ENCODE measurements at regions not wholly inside any gene's neighbourhood (a gene's known extent, or its start where the extent isn't known, plus 50 kb on each side); places are given as distances from the start of the nearest gene placed in this dataset.

DNA sequence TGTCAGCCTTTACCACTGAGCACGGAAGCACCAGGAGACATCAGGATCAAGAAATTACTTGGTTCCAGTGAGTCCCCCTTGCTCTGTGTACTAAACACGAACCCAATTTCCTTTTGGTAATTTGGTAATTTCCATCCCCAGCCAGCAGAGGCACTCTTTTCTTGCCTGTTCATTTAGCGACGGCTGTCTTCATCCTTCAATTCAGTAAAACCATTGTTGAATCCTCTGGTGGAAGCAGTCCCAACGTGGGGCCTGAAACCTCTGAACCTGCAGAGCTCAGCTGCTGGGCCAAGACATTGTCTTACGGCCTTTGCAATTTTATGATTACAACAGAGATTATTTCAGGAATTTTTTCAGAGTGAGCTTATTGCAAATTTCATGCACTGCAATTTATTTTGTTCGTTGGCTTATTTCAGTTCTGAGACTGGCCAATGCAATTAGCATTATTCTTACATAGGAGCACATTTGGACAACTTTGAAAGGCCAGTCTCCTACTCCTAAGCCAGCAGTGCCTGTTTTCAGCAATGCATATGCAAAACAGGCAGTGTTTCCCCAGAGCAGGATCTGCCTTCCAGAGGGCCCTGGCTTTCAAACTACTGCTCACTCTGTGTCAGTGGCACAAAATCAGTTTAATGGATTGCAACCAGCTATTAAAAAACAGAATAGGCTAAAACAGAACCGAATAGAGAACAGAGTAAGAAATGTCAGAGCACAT lies 372.9 kb upstream of the TMEM132C start:
- Histone ChIP-seq H3K9me3 (no peaks in the 10 kb centered on the region), H3K27ac (no peak overlapping the region), H3K4me3 (no peak overlapping the region), H3K27me3 (no peaks in the 10 kb centered on the region), H3K4me1 (no peaks in the 10 kb centered on the region), H3K36me3 (no peaks in the 10 kb centered on the region)
- intact Hi-C loops (cut with DNase I; ENCODE audit: low total_unique reads) = no loop called here
- no peak for ATAC-seq
- TF ChIP-seq, protein P1, sequence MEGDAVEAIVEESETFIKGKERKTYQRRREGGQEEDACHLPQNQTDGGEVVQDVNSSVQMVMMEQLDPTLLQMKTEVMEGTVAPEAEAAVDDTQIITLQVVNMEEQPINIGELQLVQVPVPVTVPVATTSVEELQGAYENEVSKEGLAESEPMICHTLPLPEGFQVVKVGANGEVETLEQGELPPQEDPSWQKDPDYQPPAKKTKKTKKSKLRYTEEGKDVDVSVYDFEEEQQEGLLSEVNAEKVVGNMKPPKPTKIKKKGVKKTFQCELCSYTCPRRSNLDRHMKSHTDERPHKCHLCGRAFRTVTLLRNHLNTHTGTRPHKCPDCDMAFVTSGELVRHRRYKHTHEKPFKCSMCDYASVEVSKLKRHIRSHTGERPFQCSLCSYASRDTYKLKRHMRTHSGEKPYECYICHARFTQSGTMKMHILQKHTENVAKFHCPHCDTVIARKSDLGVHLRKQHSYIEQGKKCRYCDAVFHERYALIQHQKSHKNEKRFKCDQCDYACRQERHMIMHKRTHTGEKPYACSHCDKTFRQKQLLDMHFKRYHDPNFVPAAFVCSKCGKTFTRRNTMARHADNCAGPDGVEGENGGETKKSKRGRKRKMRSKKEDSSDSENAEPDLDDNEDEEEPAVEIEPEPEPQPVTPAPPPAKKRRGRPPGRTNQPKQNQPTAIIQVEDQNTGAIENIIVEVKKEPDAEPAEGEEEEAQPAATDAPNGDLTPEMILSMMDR (IDR thresholded peaks at IDR 0.05 in 4 of 5, conservative IDR thresholded peaks at IDR 0.05 in 1 of 5) = no peak
- TF ChIP-seq POLR2A (IDR thresholded peaks at IDR 0.05) = no peak
- in situ Hi-C loops (cut with MboI; ENCODE audit: low sequenced_read_pairs in 4 of 4) = no loop called here
- no peak for DNase-seq

DNA sequence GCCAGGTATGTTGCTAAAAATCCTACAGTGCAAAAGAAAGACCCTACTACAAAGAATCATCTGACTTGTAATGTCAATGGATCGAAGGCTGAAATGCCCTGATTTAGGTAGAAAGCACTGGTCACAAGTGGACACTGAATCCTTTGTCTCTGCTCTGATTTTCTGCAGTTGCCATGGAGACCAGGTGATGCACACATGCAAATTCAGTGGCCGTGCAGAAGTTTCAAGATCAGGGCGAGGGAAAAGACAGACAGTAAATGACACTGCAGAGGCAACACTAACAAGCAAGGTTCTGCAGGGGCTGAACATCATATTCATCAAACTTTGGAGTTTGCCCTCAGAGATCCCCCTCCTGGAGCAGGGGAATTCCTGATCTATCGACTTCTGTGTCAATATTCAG lies 370.3 kb upstream of the TMEM132C start:
- in situ Hi-C loops (cut with MboI; ENCODE audit: low sequenced_read_pairs in 4 of 4) = no loop called here
- DNase-seq = no peak
- no peaks in the 10 kb centered on the region for H3K27me3 ChIP-seq
- H3K4me1 ChIP-seq = no peaks in the 10 kb centered on the region
- no peaks in the 10 kb centered on the region for H3K9me3 ChIP-seq
- no peak for ATAC-seq
- intact Hi-C loops (cut with DNase I; ENCODE audit: low total_unique reads) = no loop called here
- TF ChIP-seq, protein P1 (IDR thresholded peaks at IDR 0.05 in 4 of 5, conservative IDR thresholded peaks at IDR 0.05 in 1 of 5) = no peak
- TF ChIP-seq POLR2A (IDR thresholded peaks at IDR 0.05) = no peak
- H3K4me3 ChIP-seq = no peak overlapping the region
- no peak overlapping the region for H3K27ac ChIP-seq
- H3K36me3 ChIP-seq = no peaks in the 10 kb centered on the region

DNA sequence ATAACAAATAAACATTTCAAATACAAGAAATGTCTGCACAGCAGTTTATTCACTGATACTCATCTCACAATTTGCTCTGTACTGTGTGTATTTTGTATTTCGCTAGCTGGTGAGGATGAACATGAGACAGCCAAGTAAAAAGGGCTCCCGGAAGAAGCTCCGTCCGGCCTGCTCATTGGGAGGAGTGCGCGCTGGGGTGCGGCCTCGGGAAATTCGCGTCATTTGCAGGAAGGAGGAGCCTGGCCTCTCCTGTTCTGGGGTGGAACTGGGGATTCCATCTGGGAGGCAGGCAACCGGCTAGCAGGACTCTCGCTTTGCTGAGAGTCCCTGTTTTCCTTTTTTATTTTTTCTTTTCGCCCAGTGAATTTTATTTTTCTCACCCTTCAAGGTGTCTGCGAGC lies 368.4 kb upstream of the TMEM132C start:
- no peaks in the 10 kb centered on the region for H3K36me3 ChIP-seq
- H3K4me1 ChIP-seq = no peaks in the 10 kb centered on the region
- no peaks in the 10 kb centered on the region for H3K27me3 ChIP-seq
- no peak for TF ChIP-seq POLR2A (IDR thresholded peaks at IDR 0.05)
- TF ChIP-seq, protein P1 (IDR thresholded peaks at IDR 0.05 in 4 of 5, conservative IDR thresholded peaks at IDR 0.05 in 1 of 5) = no peak
- DNase-seq (no peak), ATAC-seq (no peak)
- no peak overlapping the region for H3K4me3 ChIP-seq
- intact Hi-C loops (cut with DNase I; ENCODE audit: low total_unique reads) = no loop called here
- no peaks in the 10 kb centered on the region for H3K9me3 ChIP-seq
- H3K27ac ChIP-seq = no peak overlapping the region
- in situ Hi-C loops (cut with MboI; ENCODE audit: low sequenced_read_pairs in 4 of 4) = no loop called here

DNA sequence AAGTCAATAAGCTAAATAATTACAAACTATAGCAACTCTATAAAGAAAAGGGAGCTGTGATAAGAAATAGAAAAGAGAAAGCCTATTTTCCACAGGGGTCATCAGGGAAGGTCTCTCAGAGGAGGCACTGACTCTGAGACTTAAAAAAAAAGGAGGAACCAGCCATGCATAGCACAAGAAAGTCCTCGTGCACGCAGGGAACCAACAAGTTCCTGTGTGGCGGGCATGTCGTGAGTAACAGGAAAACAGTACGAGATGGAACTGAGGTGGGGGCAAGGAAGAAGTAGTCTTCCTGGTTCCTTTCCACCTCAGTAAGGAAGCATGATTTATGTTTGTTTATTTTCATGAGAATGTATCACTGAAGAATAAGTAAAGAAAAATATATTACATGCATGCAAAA lies 367.0 kb upstream of the TMEM132C start:
- intact Hi-C loops (cut with DNase I; ENCODE audit: low total_unique reads) = no loop called here
- no peaks in the 10 kb centered on the region for H3K9me3 ChIP-seq
- H3K27ac ChIP-seq = no peak overlapping the region
- H3K4me1 ChIP-seq = no peaks in the 10 kb centered on the region
- no peaks in the 10 kb centered on the region for H3K36me3 ChIP-seq
- ATAC-seq = no peak
- no peaks in the 10 kb centered on the region for H3K27me3 ChIP-seq
- in situ Hi-C loops (cut with MboI; ENCODE audit: low sequenced_read_pairs in 4 of 4) = no loop called here
- no peak overlapping the region for H3K4me3 ChIP-seq
- no peak for TF ChIP-seq POLR2A (IDR thresholded peaks at IDR 0.05)
- TF ChIP-seq, protein P1 (IDR thresholded peaks at IDR 0.05 in 4 of 5, conservative IDR thresholded peaks at IDR 0.05 in 1 of 5) = no peak
- DNase-seq = no peak

DNA sequence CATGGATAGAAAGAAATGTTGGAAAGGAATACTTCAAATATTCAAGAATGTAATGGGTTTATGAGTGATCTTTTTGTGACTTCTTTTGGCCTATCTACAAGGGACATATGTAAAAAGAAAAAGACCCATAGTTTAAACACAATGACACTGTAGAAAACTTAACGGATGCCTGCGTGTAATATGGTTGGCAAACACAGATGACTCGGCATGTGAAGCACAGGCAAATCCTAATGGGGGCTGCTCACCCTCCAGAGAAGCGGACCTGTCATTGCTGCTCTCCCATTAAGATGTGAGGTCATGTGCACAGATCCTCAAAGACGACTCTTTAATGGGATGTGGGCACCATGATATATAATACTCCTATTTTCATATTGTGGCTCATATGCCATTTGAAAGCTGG lies 366.6 kb upstream of the TMEM132C start:
- intact Hi-C loops (cut with DNase I; ENCODE audit: low total_unique reads) = no loop called here
- Histone ChIP-seq H3K9me3 (no peaks in the 10 kb centered on the region), H3K4me3 (no peak overlapping the region), H3K27me3 (no peaks in the 10 kb centered on the region), H3K4me1 (no peaks in the 10 kb centered on the region), H3K36me3 (no peaks in the 10 kb centered on the region), H3K27ac (no peak overlapping the region)
- DNase-seq (no peak), ATAC-seq (no peak)
- TF ChIP-seq, protein P1 (IDR thresholded peaks at IDR 0.05 in 4 of 5, conservative IDR thresholded peaks at IDR 0.05 in 1 of 5) = no peak
- TF ChIP-seq POLR2A (IDR thresholded peaks at IDR 0.05) = no peak
- in situ Hi-C loops (cut with MboI; ENCODE audit: low sequenced_read_pairs in 4 of 4) = no loop called here

All from gastrocnemius medialis (tissue), 4 donors.